ENCODE measurements at regions not wholly inside any gene's neighbourhood (a gene's known extent, or its start where the extent isn't known, plus 50 kb on each side); places are given as distances from the start of the nearest gene placed in this dataset.

GRCh38 chr1:8122160-8122476 is 96.0 kb upstream of the ERRFI1 start:
- TF ChIP-seq CTCF (IDR thresholded peaks at IDR 0.05), result no peak
- TF ChIP-seq POLR2A (IDR thresholded peaks at IDR 0.05), result no peak
- TF ChIP-seq EP300 (IDR thresholded peaks at IDR 0.05), result no peak

Data from tibial nerve (tissue), 4 donors.